Panc1 (cell line): ENCODE measurements at regions not wholly inside any gene's neighbourhood (a gene's known extent, or its start where the extent isn't known, plus 50 kb on each side); places are given as distances from the start of the nearest gene placed in this dataset.

ENCODE experiments used
- ATAC-seq: fragments of 200-7000 bp; cut with Tn5 transposase; 2 replicates; pipeline ENCODE4 v1.9.1; 2020; ENCODE audit warnings: mild to moderate bottlenecking, moderate library complexity
- BruUV-seq: library from RNA; stranded (reverse); fragments of 400-500 nt; replicated peaks from 2 replicates; lab custom pipeline; 2021; lab: Mats Ljungman, UMichigan
- CTCF ChIA-PET: fragments of 300-600 bp; sonication (Branson Sonifier 250); formaldehyde crosslinking; loops from one replicate; lab custom pipeline; 2022; ENCODE audit warnings: antibody characterized with exemption; lab: Charles Lee
- POLR2A ChIA-PET: fragments of 300-600 bp; sonication (Branson Sonifier 250); formaldehyde crosslinking; loops from one replicate; lab custom pipeline; 2022; ENCODE audit warnings: antibody characterized with exemption; lab: Charles Lee
- DNase-seq: peaks from one replicate; pipeline ENCODE4 v3.0.0-alpha.2; 2010; ENCODE audit warnings: low read depth, low spot score
- H3K27ac ChIP-seq: 2 replicates; pipeline ENCODE4 v1.5.1; 2011; ENCODE audit warnings: mild to moderate bottlenecking, low read length, inconsistent platforms
- H3K27me3 ChIP-seq: fragments of 200-500 bp; sonication (Bioruptor generic); 2 replicates; pipeline ENCODE4 v1.6.0; 2014; ENCODE audit warnings: low read length, inconsistent platforms; ENCODE audit not compliant: control insufficient read depth, insufficient read depth
- H3K36me3 ChIP-seq: fragments of 200-500 bp; sonication (Bioruptor generic); 2 replicates; pipeline ENCODE4 v1.5.1; 2014; ENCODE audit warnings: inconsistent platforms, mild to moderate bottlenecking, low read length, moderate library complexity; ENCODE audit not compliant: control insufficient read depth, insufficient read depth
- H3K4me1 ChIP-seq: 2 replicates; pipeline ENCODE4 v1.5.1; 2011; ENCODE audit warnings: inconsistent platforms, mild to moderate bottlenecking, low read length, moderate library complexity; ENCODE audit not compliant: control insufficient read depth, insufficient read depth
- H3K4me3 ChIP-seq, 2 experiments: 2 replicates each; pipeline ENCODE4 v1.5.1; 2011 to 2012; ENCODE audit warnings: low read depth in 2 of 2, low read length in 2 of 2, mild to moderate bottlenecking in 2 of 2, inconsistent platforms in 1 of 2, moderate library complexity in 1 of 2
- H3K9me3 ChIP-seq: fragments of 200-500 bp; sonication (Bioruptor generic); 2 replicates; pipeline ENCODE4 v1.5.1; 2014; ENCODE audit warnings: low read depth, mild to moderate bottlenecking, inconsistent platforms, low read length, moderate library complexity; ENCODE audit not compliant: control insufficient read depth, insufficient read depth
- POLR2AphosphoS5 ChIP-seq: IDR thresholded peaks from 2 replicates; pipeline ENCODE4 v1.6.1; 2012; ENCODE audit warnings: mild to moderate bottlenecking, low read depth, low read length, moderate library complexity
- SIN3A ChIP-seq: IDR thresholded peaks from 2 replicates; pipeline ENCODE4 v1.6.1; 2012; ENCODE audit warnings: low read depth, mild to moderate bottlenecking, low read length, moderate library complexity, borderline replicate concordance; ENCODE audit not compliant: insufficient read depth
- TCF7L2 ChIP-seq: IDR thresholded peaks from 2 replicates; pipeline ENCODE4 v1.6.1; 2011; ENCODE audit warnings: mild to moderate bottlenecking, low read depth, low read length, inconsistent platforms
- in situ Hi-C: cut with HindIII; loops from 2 replicates; pipeline ENCODE4 v1.10.0; 2016; ENCODE audit warnings: low sequenced_read_pairs, low pct_unique_long_range_greater_than_20kb
- intact Hi-C: fragments of 100-400 bp; cut with micrococcal nuclease; formaldehyde crosslinking; loops from one replicate; pipeline ENCODE4 v1.10.0; 2022; ENCODE audit not compliant: unreplicated experiment
- TF ChIP-seq, protein P1 (sequence below), 2 experiments: IDR thresholded peaks; 2 replicates each; pipeline ENCODE4 v1.6.1; 2011 to 2012; ENCODE audit warnings: low read depth in 2 of 2, control low read depth in 1 of 2, low read length in 1 of 2, mild to moderate bottlenecking in 1 of 2, moderate library complexity in 1 of 2; ENCODE audit not compliant: insufficient read depth in 1 of 2
- TF ChIP-seq, protein P2 (sequence below): fragments of 450-650 bp; IDR thresholded peaks from 2 replicates; pipeline ENCODE4 v1.5.1; 2017; ENCODE audit warnings: mild to moderate bottlenecking

GRCh38 chr6:148274809-148275208 is 67.8 kb upstream of the SASH1 start:
- no peak overlapping the region for H3K4me3 ChIP-seq
- CTCF ChIA-PET: no interaction called here
- DNase-seq: no peak

GRCh38 chr6:148285205-148285604 is 57.4 kb upstream of the SASH1 start:
- Histone ChIP-seq H3K9me3 (no peaks in the 10 kb centered on the region), H3K4me1 (no peaks in the 10 kb centered on the region), H3K4me3 (no peak overlapping the region), H3K36me3 (no peaks in the 10 kb centered on the region), H3K27me3 (no peaks in the 10 kb centered on the region), H3K27ac (no peak overlapping the region)
- ATAC-seq (no peak), DNase-seq (no peak)
- no TSS peak for BruUV-seq
- ChIA-PET POLR2A (no interaction called here), CTCF (no interaction called here)
- TF ChIP-seq, protein P1, sequence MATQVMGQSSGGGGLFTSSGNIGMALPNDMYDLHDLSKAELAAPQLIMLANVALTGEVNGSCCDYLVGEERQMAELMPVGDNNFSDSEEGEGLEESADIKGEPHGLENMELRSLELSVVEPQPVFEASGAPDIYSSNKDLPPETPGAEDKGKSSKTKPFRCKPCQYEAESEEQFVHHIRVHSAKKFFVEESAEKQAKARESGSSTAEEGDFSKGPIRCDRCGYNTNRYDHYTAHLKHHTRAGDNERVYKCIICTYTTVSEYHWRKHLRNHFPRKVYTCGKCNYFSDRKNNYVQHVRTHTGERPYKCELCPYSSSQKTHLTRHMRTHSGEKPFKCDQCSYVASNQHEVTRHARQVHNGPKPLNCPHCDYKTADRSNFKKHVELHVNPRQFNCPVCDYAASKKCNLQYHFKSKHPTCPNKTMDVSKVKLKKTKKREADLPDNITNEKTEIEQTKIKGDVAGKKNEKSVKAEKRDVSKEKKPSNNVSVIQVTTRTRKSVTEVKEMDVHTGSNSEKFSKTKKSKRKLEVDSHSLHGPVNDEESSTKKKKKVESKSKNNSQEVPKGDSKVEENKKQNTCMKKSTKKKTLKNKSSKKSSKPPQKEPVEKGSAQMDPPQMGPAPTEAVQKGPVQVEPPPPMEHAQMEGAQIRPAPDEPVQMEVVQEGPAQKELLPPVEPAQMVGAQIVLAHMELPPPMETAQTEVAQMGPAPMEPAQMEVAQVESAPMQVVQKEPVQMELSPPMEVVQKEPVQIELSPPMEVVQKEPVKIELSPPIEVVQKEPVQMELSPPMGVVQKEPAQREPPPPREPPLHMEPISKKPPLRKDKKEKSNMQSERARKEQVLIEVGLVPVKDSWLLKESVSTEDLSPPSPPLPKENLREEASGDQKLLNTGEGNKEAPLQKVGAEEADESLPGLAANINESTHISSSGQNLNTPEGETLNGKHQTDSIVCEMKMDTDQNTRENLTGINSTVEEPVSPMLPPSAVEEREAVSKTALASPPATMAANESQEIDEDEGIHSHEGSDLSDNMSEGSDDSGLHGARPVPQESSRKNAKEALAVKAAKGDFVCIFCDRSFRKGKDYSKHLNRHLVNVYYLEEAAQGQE (IDR thresholded peaks at IDR 0.05; ENCODE audit: insufficient read depth in 1 of 2, low read depth in 2 of 2, low read length in 1 of 2): no peak
- TF ChIP-seq POLR2AphosphoS5: no peak
- TF ChIP-seq SIN3A: no peak
- in situ Hi-C loops: no loop called here
- intact Hi-C loops: no loop called here

More at GRCh38 chr6:148274809-148275208, 67.8 kb upstream of the SASH1 start:
- ATAC-seq: no peak
- H3K36me3 ChIP-seq: no peaks in the 10 kb centered on the region
- H3K27ac ChIP-seq: no peak overlapping the region
- intact Hi-C loops (no loop called here), in situ Hi-C loops (no loop called here)
- no peaks in the 10 kb centered on the region for H3K4me1 ChIP-seq
- POLR2A ChIA-PET: no interaction called here
- no peaks in the 10 kb centered on the region for H3K9me3 ChIP-seq
- TF ChIP-seq SIN3A (no peak), TCF7L2 (no peak), POLR2AphosphoS5 (no peak)
- TF ChIP-seq, protein P1 (IDR thresholded peaks at IDR 0.05; ENCODE audit: insufficient read depth in 1 of 2, low read depth in 2 of 2, low read length in 1 of 2): no peak
- TF ChIP-seq, protein P2, sequence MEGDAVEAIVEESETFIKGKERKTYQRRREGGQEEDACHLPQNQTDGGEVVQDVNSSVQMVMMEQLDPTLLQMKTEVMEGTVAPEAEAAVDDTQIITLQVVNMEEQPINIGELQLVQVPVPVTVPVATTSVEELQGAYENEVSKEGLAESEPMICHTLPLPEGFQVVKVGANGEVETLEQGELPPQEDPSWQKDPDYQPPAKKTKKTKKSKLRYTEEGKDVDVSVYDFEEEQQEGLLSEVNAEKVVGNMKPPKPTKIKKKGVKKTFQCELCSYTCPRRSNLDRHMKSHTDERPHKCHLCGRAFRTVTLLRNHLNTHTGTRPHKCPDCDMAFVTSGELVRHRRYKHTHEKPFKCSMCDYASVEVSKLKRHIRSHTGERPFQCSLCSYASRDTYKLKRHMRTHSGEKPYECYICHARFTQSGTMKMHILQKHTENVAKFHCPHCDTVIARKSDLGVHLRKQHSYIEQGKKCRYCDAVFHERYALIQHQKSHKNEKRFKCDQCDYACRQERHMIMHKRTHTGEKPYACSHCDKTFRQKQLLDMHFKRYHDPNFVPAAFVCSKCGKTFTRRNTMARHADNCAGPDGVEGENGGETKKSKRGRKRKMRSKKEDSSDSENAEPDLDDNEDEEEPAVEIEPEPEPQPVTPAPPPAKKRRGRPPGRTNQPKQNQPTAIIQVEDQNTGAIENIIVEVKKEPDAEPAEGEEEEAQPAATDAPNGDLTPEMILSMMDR: no peak
- no peaks in the 10 kb centered on the region for H3K27me3 ChIP-seq
- no TSS peak for BruUV-seq
